Raji (cell line): ENCODE measurements at regions not wholly inside any gene's neighbourhood (a gene's known extent, or its start where the extent isn't known, plus 50 kb on each side); places are given as distances from the start of the nearest gene placed in this dataset.

Experiments used
- POLR2A ChIP-seq: IDR thresholded peaks from 2 replicates; pipeline ENCODE4 v1.6.1; 2011; ENCODE audit warnings: low read depth, low read length, control low read depth; ENCODE audit not compliant: insufficient read depth

- no peak for TF ChIP-seq POLR2A
Observed at GRCh38 chr9:2335260-2335659, 286.3 kb upstream of the VLDLR start.

DNA sequence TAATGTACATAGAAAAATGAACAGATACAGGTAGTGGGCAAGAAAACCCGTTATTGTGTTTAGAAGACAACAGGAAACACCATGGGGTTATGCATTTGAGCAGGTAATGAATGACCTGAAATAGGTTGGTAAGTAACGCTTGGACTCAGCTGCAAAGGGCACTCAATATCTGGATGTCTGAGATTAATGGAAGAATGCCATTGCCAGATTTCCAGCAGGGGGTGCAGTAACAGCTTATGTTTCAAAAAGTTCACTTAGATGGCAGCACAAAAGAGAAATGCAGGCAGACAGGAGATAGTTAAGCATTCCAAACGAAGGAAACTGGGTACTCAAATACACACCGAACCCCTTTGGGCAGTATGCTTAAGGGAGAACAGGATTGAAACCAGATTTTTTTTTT, 285.5 kb upstream of the VLDLR start:
- TF ChIP-seq POLR2A: no peak

- no peak for TF ChIP-seq POLR2A
Observed at GRCh38 chr9:2337131-2337530, 284.5 kb upstream of the VLDLR start.

DNA sequence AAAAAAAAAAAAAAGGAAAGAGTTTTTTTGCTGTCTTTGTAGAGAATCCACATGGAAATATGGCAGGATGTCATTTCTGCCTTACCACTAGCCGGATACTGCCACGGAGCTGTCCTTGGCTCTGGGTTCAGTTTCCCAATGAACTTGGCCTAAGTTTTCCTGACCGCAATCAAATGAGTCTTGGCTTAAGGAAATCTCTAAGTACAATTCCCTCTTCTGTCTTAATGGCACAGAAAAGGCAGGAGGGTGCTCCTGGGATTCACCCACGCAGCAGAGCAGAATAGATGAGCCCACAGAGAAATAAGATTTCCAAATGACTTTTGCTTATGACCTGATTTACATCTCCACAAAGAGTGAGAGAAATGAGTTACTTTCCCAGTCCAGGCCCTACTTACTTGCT, 284.0 kb upstream of the VLDLR start:
- no peak for TF ChIP-seq POLR2A

DNA sequence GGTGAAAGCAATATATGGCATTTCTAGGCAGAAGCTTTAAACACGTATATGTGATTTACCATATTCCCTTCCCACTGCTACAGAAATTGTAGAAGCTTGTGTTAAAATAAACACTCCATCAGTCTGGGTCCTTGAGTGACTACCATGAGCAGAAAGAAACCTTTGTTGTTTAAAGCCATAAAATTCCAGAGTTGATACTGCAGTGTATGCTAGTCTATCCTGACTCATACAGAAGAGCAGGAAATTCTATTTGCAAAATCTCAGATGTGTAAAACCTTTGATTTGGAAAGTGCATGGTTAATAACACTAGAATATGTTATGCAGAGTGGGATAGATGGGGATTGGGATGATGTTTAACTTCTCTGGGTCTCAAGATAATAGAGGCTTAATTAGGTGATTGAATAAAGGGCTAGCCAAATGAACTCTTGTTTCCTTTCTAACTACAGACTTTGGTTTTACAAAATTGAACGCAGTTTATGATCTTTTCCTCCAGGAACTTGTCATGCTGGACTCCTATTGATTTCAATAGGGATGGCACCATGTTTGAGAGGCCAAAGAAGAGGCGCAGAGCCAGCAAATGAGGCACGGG, 282.7 kb upstream of the VLDLR start:
- no peak for TF ChIP-seq POLR2A

DNA sequence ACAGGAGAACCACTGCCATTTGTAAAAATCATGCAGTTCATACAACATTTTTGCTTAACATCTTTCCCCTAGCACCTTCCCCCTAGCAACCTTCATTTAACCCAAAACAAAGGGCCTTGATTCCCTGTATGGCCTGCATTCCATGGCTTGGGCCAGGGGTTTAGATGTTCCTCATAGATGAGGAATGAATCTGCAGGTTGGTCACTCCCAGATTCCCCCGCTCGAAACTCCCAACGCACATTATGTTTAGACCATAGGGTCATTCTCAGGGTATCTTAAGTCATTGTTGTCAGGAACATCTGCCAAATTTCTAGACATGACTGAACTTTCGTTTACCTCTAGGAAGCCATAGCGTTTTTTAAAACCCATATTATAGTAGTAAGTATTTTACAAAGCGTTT, 282.2 kb upstream of the VLDLR start:
- TF ChIP-seq POLR2A: no peak

DNA sequence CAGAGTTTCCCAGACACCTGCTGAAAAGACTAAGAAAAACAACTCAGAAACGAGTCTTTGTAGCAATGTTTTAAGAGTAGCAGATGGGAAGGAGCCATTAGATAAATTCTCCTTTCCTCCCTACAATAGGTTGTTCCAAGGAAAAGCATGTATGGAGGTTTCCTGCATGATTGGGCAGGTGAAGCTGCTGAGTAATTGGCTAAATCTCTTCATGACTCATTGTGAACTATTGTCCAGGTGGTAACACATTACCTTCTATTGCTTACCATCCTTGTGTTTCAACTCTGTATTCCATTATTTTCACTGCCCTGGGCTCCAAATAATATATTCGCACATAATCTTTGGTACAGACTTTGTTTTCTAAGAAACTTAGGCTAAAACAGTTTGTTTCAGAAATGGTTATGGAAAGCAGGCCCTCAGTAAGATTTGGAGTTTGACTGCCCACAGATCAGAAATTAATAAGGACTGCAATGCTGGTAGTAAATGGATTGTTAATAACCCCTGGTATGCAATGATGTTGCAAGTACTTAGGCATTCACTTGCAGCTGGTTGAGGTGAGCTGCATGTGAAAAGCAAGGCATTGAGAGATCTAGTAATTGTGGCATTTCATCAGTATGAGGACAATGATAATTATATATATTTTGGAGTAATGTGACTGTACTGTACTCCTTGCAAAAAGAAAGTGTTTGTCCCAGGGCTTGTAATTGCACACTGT, 281.4 kb upstream of the VLDLR start:
- TF ChIP-seq POLR2A: no peak

DNA sequence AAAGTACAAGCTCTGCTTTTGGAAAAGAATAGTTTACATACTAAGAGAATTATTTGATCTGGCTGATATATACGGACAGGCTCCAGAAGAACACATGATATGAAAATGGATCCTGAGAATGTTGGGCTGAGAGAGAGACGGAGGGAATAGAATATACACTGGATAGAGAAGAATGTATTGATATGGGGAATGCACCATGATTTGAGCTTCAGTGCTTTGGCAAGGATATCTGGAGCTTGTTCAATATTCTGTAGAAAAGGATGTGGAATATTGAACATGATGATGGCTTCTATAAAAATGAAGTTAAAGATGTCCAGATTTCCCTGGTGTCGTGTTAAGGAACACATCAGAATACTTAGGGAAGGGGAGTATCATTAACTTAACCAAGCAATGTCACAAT, 280.5 kb upstream of the VLDLR start:
- no peak for TF ChIP-seq POLR2A

GRCh38 chr9:2341956-2342355, 279.6 kb upstream of the VLDLR start:
- no peak for TF ChIP-seq POLR2A

DNA sequence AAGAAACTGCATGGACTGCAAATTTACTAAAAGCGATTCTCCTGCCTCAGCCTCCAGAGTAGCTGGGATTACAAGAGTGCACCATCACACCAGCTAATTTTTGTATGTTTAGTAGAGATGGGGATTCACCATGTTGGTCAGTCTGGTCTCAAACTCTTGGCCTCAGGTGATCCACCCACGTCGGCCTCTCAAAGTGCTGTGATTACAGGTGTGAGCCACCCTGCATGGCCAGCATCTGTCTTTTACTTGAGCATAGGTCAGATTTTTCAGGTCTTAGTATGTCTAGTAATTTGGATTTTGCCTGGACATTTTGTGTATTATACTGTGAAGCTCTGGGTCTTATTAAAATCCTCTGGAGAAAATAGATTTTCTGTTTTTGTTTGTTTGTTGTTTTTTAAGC, 277.8 kb upstream of the VLDLR start:
- no peak for TF ChIP-seq POLR2A

DNA sequence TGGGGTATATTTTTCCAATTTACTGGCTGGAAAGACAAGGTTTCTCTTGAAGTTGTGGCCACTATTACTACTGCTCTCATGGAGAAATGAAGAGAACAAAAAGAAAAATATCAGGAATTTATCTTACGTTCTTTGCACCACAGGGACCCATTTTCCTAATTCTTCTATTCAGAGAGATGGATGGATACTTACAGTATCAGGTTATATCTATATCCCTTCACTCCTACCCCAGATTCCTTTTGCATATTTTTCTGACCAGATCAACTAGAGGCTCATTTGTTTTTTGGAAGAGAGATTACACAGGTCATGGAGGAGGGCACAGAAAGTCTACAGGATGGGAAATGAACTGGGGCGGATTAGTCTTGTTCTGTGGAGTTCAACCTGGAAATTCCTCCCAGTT, 277.2 kb upstream of the VLDLR start:
- no peak for TF ChIP-seq POLR2A

GRCh38 chr9:2345013-2345412, 276.6 kb upstream of the VLDLR start:
- TF ChIP-seq POLR2A: no peak

- no peak for TF ChIP-seq POLR2A
Observed at GRCh38 chr9:2346277-2346913, 275.2 kb upstream of the VLDLR start.

- no peak for TF ChIP-seq POLR2A
Observed at GRCh38 chr9:2351324-2351723, 270.3 kb upstream of the VLDLR start.

- TF ChIP-seq POLR2A: no peak
Observed at GRCh38 chr9:2354216-2354615, 267.4 kb upstream of the VLDLR start.
